IPS-NIHi7 (cell line): ENCODE measurements at regions not wholly inside any gene's neighbourhood (a gene's known extent, or its start where the extent isn't known, plus 50 kb on each side); places are given as distances from the start of the nearest gene placed in this dataset.

Experiments used
- DNase-seq: peaks from one replicate; pipeline ENCODE4 v3.0.0; 2012; ENCODE audit warnings: mixed read lengths; ENCODE audit errors: extremely low spot score

GRCh38 chr3:63228087-63228486 is 50.0 kb upstream of the SYNPR start:
- DNase-seq, result no peak
